ENCODE measurements at regions not wholly inside any gene's neighbourhood (a gene's known extent, or its start where the extent isn't known, plus 50 kb on each side); places are given as distances from the start of the nearest gene placed in this dataset.
"Not testable (repeated sequence)": the region's sequence is repeated elsewhere in the genome, so short reads cannot be mapped to it uniquely, and the experiment has no call there.

DNA sequence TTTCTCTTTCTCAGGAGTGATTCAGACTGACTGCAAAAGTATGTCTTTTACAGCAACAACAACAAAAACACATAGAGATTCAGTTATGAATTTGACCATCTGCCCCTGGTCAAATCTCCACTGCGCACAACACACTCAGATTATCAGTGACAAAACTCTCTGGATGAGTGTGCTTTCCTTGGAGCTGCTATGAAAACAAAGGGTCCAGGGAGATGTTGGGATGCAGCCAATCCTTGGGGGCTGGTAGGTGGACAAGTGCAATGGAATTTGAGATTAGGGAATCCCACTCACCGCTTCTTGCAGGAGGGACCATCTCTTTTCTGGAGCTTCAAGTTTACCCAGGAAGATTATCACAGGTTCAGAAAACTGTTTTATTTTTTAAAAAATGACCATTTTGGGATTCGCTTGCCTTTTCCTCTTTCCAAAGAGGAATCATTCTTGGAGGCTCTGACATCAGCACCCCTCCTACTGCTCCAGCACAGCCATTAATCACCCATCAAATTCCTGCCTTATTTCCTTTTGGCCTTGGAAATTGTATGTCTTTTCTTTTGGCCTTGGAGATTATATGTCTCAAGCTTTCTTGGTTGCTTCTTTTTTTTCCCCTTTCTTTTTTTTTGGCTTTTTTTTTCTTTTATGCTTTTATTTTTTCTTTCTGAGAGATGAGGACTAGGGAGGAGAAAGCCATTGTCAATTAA, 311.8 kb downstream of the TSHZ3 start:
- Histone ChIP-seq H3K36me3 (no peaks in the 10 kb centered on the region), H3K4me1 (no peaks in the 10 kb centered on the region), H3K27ac (no peak overlapping the region), H3K9me3 (no peaks in the 10 kb centered on the region), H3K27me3 (no peaks in the 10 kb centered on the region), H3K4me3 (no peak overlapping the region)
- no peak for TF ChIP-seq CTCF (IDR thresholded peaks at IDR 0.05)
- TF ChIP-seq EP300 (IDR thresholded peaks at IDR 0.05) = no peak
- TF ChIP-seq POLR2A (IDR thresholded peaks at IDR 0.05) = no peak
- 60 to 65% methylated on average over 3 of the region's 3 CpGs for WGBS, 2 donors
- DNase-seq (ENCODE audit: low spot score in 2 of 2) = no peak

GRCh38 chr19:31031455-31031854, 317.8 kb downstream of the TSHZ3 start:
- H3K27me3 ChIP-seq; H3K36me3 ChIP-seq; H3K9me3 ChIP-seq; DNase-seq (ENCODE audit: low spot score in 2 of 2); H3K4me1 ChIP-seq; H3K4me3 ChIP-seq; H3K27ac ChIP-seq: not testable (repeated sequence)
- 85% methylated on average over 4 of the region's 4 CpGs for WGBS, 2 donors

GRCh38 chr19:31023038-31023437, 326.2 kb downstream of the TSHZ3 start:
- no peak for DNase-seq (ENCODE audit: low spot score in 2 of 2)
- Histone ChIP-seq H3K27me3 (no peaks in the 10 kb centered on the region), H3K4me3 (no peak overlapping the region), H3K27ac (no peak overlapping the region), H3K4me1 (no peaks in the 10 kb centered on the region), H3K36me3 (no peaks in the 10 kb centered on the region), H3K9me3 (peaks cover 0 to 9% (median 0%) of the 10 kb centered on the region in 4 donors)
- WGBS, 2 donors = 75 to 79% methylated on average over 10 of the region's 10 CpGs
- no peak for TF ChIP-seq EP300 (IDR thresholded peaks at IDR 0.05)
- no peak for TF ChIP-seq POLR2A (IDR thresholded peaks at IDR 0.05)
- no peak for TF ChIP-seq CTCF (IDR thresholded peaks at IDR 0.05)

DNA sequence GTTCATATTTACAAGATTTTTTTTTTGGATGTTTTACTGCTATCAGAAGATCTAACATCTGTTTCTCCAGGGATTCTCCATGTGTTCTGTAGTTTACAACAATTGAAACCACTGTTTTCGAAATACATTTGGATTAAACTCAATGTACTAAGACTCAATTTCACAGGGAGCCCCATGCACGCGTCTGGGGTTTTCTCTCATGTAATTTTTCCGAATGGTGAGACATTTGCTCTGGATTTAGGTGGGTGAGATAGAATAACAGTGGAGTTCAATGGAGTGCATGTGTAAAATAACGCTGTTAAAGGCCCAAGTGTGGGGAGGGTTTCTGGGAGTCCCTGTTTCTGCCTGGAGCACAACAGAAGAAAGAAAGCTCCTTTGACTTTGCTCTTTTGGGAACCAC, 330.3 kb downstream of the TSHZ3 start:
- Histone ChIP-seq H3K9me3 (no peaks in the 10 kb centered on the region), H3K4me3 (no peak overlapping the region), H3K4me1 (no peaks in the 10 kb centered on the region), H3K36me3 (no peaks in the 10 kb centered on the region), H3K27me3 (no peaks in the 10 kb centered on the region), H3K27ac (no peak overlapping the region)
- DNase-seq (ENCODE audit: low spot score in 2 of 2) = no peak
- no peak for TF ChIP-seq CTCF (IDR thresholded peaks at IDR 0.05)
- 68 to 70% methylated on average over 5 of the region's 5 CpGs for WGBS, 2 donors

DNA sequence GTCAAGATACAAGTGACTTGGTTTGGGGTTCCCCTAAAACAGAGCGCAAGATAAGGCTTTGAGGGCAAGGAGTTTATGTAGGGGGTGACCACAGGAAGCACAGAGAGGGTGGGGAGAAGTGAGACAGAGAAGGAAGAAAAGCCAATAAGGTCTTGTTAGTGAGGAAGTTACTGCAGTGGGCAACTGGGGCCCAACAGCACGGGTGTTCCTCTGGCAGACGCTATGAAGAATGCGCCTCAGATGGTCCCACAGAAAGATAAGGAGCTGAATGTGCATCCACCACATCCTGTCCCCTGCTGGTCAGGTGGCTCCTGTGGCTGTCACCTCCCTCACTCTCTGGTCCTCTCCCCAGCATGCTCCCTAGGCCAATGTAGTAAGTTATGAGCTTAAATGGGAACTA, 333.5 kb downstream of the TSHZ3 start:
- WGBS, 2 donors = 83 to 89% methylated on average over 4 of the region's 4 CpGs
- H3K27ac ChIP-seq = no peak overlapping the region
- H3K9me3 ChIP-seq = no peaks in the 10 kb centered on the region
- TF ChIP-seq POLR2A (IDR thresholded peaks at IDR 0.05) = no peak
- no peak for TF ChIP-seq CTCF (IDR thresholded peaks at IDR 0.05)
- no peak for TF ChIP-seq EP300 (IDR thresholded peaks at IDR 0.05)
- H3K4me1 ChIP-seq = peaks cover 0 to 5% (median 0%) of the 10 kb centered on the region in 4 donors
- no peak overlapping the region for H3K4me3 ChIP-seq
- H3K27me3 ChIP-seq = no peaks in the 10 kb centered on the region
- no peak for DNase-seq (ENCODE audit: low spot score in 2 of 2)
- H3K36me3 ChIP-seq = no peaks in the 10 kb centered on the region

GRCh38 chr19:31014668-31015067, 334.6 kb downstream of the TSHZ3 start:
- Histone ChIP-seq H3K27me3 (no peaks in the 10 kb centered on the region), H3K4me3 (no peak overlapping the region), H3K27ac (no peak overlapping the region), H3K36me3 (no peaks in the 10 kb centered on the region), H3K4me1 (peaks cover 0 to 5% (median 0%) of the 10 kb centered on the region in 4 donors), H3K9me3 (no peaks in the 10 kb centered on the region)
- TF ChIP-seq CTCF (IDR thresholded peaks at IDR 0.05) (no peak), EP300 (IDR thresholded peaks at IDR 0.05) (no peak), POLR2A (IDR thresholded peaks at IDR 0.05) (no peak)
- no peak for DNase-seq (ENCODE audit: low spot score in 2 of 2)

Measured in tibial nerve (tissue), 4 donors.